Stromal cell of bone marrow (primary cell): ENCODE measurements at regions not wholly inside any gene's neighbourhood (a gene's known extent, or its start where the extent isn't known, plus 50 kb on each side); places are given as distances from the start of the nearest gene placed in this dataset.
"Not testable (repeated sequence)": the region's sequence is repeated elsewhere in the genome, so short reads cannot be mapped to it uniquely, and the experiment has no call there.

Experiments
- DNase-seq: peaks from one replicate; pipeline ENCODE4 v3.0.0-alpha.2; 2012; ENCODE audit warnings: low read depth

DNA sequence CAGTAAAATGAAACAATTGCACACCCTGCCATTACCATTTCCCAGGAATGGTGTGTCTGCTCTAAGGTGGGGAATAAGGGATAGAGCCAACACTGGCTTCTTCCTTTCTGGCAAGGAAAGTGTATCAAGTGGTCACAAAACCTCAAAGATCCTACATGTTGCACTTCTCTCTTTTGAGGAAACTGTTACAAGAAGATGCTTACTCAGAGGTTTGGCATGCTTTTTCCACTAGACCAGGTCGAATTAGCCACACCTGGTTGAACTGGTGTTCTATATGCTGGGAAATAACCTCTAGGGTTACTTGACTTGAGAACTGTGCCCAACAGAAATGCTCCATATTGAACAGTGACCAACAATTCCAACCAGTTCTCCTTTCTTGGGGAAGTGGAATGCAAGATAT, 102.9 kb downstream of the LRRN1 start:
- no peak for DNase-seq

DNA sequence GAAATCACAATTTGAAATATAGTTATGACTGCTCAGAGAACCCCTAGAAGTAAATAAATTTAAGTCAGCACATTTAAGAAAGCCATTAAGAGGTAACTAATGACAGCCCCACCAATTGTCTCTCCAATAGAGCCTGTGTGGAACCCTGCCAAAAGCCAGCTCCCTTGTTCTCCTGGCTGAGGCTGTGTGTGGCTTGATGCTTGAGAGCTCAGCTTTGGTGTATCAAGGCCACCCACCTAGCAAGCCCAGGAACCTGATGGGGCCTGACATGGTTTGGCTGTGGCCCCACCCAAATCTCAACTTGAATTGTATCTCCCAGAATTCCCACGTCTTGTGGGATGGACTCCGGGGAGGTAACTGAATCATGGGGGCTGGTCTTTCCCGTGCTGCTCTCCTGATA, 106.9 kb downstream of the LRRN1 start:
- no peak for DNase-seq

DNA sequence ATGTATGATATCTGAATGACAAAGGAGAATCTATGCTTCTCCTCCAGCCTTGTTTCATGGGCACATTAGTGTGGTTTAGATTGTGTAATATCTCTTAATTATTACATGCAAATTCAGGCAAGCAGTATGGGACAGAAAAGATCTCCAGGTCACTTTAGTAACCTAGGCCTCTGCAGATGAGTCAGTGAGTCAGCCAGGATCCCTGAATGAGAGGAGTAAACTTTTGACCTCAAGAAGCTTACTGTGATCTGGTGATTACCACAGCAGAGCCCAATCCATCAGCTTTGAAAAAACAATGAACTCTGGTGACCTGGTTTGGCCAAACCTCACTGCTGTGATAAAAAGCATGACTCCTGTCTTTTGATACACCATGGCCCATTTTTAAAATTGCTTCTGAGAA, 107.8 kb downstream of the LRRN1 start:
- no peak for DNase-seq

DNA sequence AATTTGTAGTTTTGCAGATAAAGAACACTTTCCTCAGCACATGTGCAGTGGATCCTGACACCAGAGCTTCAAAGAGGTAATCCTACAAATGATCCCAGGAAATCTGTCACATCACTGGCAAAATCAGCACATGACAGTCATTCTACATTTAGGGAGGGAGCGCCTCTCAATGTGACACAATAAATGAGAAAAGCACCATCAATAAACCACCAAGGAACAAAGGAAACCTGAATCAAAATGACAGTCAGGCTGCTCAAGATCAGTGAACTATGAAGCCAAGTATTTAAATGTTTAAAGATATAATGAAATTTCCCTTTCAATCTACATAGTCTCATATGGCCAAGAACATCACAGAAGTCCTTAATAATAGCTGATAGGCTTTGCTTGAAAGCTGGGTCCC, 119.5 kb downstream of the LRRN1 start:
- no peak for DNase-seq

DNA sequence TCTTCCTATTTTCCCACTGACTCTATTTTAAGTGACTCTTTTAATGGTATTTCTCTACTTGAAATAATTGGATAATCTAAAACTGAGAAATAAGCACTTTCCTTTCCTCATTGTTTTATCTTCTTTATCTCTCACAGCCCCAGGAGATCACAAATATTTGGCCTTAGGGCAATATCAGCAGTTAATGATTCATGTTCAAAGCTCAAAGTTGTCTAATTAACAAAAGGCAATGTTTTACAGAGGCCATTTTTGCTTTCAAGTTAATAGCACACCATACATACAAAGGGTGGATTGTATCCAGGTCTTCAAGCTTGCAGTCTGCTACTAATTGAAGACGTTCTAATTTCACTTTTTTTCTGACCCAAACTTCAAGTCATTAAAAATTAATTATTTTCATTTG, 120.1 kb downstream of the LRRN1 start:
- DNase-seq, result no peak

DNA sequence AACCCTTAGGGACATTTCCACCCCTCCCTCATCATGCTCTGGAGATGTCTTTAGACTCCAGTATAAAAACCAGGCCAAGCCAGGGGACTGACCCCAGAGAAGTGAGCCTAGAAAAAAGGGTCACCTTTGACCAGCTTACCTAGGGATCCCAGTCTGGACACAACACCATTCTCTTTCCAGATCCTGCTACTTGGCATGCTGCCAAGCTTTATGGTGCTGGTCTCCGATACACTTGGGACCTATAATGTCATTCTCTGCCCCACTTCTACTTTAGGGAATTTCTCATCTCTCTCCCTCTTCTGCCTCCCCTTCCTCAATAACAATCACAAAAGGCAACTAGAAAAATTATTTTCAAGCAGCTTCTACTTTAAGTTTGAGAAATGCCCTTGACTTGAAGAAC, 124.4 kb downstream of the LRRN1 start:
- DNase-seq, result no peak

DNA sequence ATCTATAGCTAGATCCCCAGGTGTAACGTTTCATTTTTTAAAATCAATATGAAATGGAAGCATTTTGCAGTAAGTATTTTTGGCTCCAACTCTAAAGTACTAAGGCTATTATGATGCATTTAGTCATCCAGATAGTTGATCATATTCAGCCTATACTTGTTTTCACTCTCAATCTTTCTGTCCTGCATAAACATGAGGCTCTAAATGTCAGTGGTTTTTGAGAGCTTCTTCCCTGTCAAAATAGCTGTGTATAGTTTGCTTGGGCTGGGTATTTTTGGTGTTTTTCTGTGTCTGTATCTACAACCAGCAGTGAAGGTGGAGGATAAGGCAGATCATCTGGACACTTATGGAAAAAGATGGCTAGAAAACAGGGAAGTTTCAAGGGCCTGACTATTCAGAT, 128.0 kb downstream of the LRRN1 start:
- no peak for DNase-seq

DNA sequence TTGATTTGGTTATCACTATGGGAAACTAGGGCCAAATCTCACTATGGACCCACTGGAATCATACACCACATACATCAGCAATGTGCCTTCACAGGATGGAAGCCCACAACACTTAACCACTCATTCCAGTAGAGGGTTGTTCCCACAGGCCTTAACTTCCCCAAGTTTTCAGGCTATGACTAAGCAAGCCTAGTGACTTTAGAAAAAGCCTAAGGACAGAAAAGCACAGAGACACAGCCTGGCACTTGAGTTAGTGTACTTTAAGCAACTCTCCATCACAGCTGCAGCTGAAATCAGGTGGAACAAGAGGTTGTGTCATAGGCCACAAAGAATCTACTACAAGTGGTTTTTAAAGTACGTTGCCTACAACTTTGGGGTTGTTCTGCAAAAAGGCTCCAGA, 128.7 kb downstream of the LRRN1 start:
- no peak for DNase-seq

DNA sequence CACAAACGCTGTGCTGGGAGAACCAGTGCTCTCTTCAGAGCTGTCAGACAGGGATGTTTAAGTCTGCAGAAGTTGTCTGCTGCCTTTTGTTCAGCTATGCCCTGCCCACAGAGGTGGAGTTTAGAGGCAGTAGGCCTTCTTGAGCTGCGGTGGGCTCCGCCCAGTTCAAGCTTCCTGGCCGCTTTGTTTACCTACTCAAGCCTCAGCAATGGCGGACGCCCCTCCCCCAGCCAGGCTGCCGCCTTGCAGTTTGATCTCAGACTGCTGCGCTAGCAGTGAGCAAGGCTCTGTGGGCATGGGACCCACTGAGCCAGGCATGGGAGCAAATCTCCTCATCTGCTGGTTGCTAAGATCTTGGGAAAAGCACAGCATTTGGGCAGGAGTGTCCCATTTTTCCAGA, 142.1 kb downstream of the LRRN1 start:
- not testable (repeated sequence) for DNase-seq

DNA sequence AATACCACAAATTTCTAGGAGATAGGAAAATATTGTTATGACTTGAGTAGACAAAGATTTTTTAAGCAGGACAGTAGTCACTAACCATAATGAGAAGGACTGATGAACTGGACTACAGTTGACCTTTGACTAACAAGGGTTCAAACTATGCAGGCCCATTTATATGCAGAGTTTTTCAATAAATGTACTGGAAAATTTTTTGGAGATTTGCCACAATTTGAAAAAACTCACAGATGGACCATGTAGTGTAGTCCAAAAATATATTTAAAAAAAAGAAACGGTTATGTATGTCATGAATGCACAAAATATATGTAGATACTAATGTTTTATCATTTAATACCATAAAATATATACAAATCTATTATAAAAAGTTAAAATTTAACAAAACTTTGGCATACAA, 151.8 kb downstream of the LRRN1 start:
- DNase-seq, result no peak

DNA sequence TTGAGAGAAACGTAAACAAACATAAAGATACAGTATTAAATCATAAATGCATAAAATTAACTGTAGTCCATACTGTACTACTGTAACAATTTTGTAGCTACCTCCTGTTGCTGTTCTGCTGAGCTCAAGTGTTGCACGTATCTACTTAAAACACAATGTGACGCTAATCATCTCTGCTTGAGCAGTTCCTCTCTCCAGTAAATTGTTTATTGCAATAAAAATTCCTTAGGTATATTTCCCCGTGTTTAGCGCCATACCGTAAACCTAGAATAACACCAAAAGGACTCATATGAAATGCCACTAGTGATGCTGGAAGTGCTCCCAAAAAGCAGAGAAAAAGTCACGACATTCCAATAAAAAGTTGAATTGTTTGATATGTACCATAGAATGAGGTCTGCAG, 152.3 kb downstream of the LRRN1 start:
- DNase-seq, result no peak

DNA sequence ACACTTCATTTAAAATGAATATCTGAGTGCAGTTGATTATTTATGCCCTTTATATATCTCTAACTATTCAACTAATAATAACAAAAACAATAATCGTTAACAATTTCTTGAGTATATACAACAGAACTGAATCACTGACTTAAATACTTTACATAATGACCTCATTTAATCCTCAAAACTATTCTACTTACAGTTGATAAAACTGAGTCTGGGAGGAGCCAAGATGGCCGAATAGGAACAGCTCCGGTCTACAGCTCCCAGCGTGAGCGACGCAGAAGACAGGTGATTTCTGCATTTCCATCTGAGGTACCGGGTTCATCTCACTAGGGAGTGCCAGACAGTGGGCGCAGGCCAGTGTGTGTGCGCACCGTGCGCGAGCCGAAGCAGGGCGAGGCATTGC, 163.6 kb downstream of the LRRN1 start:
- DNase-seq, result not testable (repeated sequence)

DNA sequence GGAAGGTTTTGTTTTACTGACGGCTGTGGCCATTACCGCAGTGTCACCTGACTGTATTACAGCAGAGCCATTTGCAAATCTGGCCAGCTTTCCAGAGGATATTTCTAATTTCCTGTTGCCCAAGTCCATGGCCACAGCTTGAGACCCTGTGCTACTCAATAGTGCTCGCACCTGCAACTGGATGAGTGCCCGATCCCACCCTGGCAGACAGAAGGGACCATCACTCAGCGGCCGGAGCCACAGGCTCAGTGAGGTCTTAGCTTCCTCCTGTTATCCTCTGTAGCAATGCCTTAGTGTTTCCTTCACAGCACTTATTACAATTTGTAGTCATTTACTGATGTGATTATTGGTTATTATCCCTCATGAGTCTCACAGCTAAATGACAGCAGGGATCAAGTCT, 184.8 kb downstream of the LRRN1 start:
- no peak for DNase-seq

DNA sequence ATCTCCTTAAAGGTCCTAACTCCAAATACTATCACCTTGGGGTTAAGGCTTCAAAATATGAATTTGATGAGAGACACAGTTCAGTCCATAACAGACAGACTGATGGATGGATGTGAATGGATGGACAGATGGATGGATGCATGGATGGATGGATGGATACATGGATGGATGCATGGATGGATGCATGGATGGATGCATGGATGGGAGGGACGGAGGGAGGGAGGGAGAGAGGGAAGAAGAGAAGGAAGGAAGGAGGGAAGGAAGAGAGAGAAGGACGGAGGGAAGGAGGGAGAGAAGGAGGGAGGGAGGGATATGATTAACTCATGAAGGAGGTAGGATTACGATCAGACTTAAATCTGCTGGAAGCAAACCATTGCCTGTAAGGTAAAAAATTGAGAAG, 192.4 kb downstream of the LRRN1 start:
- DNase-seq, result no peak

DNA sequence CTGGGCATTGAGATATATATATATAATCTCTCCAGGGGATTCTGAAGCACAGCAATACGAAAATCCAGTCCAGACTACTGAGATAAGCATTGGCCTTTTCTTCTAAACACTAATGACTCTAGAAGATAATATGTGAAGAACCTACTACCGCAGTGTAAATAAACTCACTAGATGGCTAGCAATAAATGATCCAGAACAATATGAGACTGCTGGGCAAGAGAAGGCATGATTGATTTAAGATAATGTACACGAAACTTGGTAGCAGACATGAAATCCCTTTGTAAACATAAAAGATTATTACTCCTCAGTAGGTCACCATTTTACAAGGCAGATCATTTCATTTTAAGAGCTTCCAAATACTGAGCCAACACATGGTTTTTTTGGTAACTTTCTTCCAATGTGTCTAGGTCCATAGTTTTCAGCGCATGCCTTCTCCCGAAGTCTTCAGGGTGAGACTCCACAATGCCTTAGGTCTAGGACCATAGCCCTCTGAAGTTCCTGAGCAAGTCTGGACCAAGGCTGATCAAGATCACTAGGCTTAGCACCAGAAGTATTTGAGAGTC, 193.2 kb downstream of the LRRN1 start:
- no peak for DNase-seq

DNA sequence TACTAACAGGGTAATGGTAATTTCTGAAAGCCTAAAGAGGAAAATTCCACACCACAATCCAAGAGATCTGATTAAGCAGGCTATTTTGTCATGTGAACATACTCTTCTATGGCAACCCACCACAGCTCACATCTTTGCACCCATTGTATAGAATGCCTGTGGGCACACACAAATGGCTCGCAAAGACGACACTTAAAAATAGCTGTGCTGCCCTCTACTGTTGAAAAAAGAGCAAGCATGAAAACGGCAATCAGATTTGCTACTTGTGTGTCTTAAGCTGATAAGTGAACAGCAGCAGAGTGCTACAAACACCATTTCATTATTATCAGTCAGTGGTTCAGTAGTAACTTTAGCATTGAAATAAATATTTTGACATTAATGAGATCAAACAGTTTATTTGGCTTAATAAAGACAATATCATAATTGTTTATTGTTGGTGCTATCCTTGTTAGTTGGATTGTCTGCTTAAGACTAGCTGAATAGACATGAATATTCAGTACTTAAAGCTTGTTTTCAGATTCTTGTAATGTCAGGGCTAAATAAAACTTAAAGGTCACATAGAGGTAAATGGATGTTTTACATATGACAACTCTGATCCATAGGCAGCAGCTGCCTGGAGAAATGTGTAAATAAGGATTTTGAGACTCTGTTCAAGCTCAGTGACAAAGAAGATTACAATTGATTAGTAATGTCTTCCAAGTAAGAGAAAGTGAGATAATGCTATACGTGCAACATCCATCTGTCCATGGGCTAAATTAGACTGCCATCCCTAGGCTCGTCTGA, 199.1 kb downstream of the LRRN1 start:
- no peak for DNase-seq

DNA sequence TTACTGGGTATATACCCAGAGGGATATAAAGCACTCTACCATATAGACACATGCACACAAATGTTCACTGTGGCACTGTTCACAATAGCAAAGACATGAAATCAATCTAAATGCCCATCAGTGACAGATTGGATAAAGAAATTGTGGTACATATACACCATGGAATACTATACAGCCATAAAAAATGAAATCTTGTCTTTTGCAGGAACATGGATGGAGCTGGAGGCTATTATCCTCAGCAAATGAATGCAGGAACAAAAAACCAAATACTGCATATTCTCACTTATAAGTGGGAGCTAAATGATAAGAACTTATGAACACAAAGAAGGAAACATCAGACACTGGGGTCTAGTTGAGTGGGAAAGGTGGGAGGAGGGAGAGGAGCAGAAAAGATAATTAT, 200.1 kb downstream of the LRRN1 start:
- not testable (repeated sequence) for DNase-seq

DNA sequence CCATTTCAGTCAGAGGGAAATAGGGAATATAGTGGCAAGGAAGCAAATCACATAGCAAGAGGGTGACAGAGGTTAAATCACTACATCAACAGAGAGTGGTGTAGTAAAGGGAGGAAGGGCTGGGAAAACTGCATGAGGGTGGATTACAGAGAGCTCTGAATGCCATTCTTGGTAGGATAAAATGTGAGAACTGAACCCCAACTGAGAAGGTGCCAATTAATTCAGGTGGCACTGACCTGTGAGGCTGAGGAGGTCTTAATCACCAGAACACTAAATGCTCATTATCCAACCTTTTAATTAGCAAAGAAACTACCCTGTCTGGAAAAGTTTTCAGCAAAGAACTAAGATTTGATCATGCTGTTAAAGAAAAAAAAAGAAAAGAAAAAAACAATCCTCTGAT, 202.7 kb downstream of the LRRN1 start:
- no peak for DNase-seq

DNA sequence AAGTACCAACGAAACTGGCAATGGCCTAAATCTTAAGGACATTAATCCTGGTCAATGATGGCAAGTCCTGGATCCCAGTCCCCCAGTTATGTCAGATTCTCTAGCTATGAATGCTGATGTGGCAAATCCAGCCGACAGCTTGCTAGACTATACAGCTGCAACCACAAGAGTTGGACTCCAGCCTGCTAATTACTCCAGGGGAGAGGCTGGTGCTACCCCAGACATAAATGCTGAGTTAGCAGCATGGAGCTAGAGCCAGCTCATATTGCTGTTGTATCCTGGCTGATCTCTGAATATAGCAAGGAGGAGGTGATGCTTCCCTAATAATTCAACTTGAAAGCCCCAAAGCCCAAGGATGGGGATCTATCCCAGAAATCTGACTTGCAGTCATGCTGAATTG, 207.1 kb downstream of the LRRN1 start:
- DNase-seq, result no peak

DNA sequence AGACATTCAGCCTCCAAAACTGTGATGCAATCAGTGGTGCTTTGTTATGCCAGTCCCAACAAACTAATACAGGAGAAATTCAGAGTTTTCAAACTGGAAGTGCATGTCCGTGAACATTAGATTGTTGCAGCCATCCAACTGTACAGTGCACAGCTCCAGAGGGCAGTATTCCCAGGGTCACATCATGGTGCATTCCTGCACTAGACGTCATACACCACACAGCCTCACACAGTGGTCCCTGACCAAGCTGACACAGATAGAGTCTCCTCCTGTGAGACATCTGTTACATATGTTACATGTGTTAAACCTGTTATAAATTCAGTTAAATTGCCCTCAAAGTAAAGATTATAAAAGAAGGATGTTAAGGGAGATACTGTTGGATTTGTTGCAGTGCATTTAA, 209.0 kb downstream of the LRRN1 start:
- DNase-seq, result no peak

DNA sequence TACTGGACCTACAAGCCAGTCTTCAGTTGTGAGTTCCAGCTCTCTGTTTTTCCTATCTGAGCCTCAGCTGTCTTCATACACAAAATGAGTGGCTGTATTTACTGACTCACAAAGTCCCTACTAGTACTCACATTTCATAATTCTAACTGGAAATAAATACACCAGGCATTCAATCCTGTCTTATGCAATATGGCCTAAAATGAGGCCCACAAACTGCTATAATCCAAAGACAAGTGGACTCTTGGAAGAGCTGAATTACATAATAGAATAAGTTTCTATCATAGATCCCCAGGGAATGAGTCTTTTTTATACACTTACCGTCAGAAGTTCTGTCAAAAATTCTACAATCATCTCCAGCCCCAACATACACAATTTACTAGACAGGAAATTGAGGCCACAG, 211.9 kb downstream of the LRRN1 start:
- no peak for DNase-seq

DNA sequence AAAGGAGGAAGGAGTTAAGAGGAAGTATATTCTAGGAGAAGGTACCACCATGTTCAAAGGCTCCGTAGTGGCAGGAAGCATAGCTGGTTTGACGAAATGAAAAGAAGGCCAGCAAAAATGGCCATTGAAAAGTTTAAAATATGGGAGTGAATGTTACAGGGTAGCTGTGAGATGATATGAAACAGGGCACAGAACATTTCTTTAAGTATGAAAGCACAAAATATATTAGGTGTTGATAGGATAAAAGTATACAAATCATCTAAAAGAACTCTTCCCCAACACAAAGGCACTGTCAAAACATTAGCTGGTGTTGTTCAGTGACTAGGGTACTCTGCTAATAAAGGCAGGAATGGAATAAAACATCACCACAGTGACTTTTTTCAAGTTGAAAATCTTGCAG, 216.2 kb downstream of the LRRN1 start:
- DNase-seq, result no peak

DNA sequence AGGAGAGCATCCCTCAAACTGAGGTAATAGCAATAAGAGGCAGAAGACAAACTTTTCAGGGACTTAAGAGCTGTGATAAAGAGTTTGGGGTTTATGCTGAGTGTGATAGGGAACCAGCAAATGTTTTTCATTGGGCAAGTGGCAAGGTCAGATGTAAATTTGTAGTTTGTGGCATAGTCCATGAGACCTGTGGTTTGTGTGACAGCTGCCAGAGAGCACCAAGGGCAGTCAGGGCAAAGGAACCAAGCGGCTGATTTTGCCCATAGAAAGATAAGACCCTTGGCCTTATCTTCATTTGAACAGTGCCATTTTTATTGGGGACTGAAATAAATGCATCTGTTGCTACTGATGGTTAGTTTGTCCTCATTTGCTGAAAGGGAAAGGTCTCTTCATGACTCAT, 220.3 kb downstream of the LRRN1 start:
- DNase-seq, result no peak

DNA sequence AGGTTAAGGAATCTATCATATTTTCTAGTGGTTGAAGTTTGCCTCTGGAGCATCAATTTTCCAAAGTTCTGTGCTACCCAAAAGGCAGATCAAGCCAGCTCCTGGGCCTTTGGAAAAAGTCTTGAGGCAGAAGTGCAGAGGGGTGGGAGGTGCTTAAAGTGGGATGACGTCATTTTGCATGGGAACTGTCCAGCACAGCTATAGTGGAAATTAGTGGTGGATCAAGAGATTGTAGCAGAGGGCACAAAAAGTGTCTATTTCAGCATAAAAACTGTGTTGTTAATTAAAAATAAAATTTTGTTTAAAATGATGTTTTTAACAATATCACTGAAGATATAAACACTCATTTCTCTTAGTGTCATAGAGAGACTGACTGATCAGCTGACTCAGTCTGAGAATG, 221.9 kb downstream of the LRRN1 start:
- no peak for DNase-seq
